ENCODE measurements at regions not wholly inside any gene's neighbourhood (a gene's known extent, or its start where the extent isn't known, plus 50 kb on each side); places are given as distances from the start of the nearest gene placed in this dataset.

DNA sequence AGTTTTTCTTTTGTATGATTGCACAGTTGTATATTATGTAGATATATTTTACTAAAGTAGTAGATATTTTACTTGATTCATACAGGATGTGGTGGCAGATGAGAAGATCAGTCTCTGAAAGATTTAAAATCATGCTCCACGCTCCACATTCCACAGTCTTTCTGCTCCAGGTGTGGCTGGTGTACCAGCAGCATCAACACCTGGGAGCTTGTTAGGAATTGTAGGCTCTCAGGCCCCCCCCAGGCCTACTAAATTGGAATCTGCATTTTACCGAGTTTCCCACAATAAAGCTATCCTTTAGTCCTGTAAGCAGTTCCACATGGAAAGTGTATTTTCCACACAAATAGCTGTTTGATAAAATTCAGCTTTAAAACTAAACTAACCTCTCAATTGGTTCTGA, 537.4 kb downstream of the BCKDHB start:
- TF ChIP-seq, protein P1, sequence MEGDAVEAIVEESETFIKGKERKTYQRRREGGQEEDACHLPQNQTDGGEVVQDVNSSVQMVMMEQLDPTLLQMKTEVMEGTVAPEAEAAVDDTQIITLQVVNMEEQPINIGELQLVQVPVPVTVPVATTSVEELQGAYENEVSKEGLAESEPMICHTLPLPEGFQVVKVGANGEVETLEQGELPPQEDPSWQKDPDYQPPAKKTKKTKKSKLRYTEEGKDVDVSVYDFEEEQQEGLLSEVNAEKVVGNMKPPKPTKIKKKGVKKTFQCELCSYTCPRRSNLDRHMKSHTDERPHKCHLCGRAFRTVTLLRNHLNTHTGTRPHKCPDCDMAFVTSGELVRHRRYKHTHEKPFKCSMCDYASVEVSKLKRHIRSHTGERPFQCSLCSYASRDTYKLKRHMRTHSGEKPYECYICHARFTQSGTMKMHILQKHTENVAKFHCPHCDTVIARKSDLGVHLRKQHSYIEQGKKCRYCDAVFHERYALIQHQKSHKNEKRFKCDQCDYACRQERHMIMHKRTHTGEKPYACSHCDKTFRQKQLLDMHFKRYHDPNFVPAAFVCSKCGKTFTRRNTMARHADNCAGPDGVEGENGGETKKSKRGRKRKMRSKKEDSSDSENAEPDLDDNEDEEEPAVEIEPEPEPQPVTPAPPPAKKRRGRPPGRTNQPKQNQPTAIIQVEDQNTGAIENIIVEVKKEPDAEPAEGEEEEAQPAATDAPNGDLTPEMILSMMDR (IDR thresholded peaks at IDR 0.05), result no peak
- TF ChIP-seq ZFX (IDR thresholded peaks at IDR 0.05; ENCODE audit: borderline replicate concordance), result no peak

Measured in 22Rv1 (cell line).